HCT116 (cell line): ENCODE measurements at regions not wholly inside any gene's neighbourhood (a gene's known extent, or its start where the extent isn't known, plus 50 kb on each side); places are given as distances from the start of the nearest gene placed in this dataset.

Source experiments
- CEBPB ChIP-seq: IDR thresholded peaks from 2 replicates; pipeline ENCODE4 v1.6.1; 2012; ENCODE audit warnings: low read depth
- POLR2A ChIP-seq: IDR thresholded peaks from 2 replicates; pipeline ENCODE4 v1.7.0; 2011; ENCODE audit warnings: borderline replicate concordance; ENCODE audit not compliant: insufficient read depth, insufficient read length; ENCODE audit errors: extremely low read depth
- SIN3A ChIP-seq: IDR thresholded peaks from 2 replicates; pipeline ENCODE4 v1.6.1; 2012; ENCODE audit warnings: low read depth
- TF ChIP-seq, protein P1 (sequence below), 3 experiments: fragments of 200-600 bp in 1 of 3; sonication (generic) in 1 of 3; IDR thresholded peaks in 2 of 3; conservative IDR thresholded peaks in 1 of 3; 2 replicates each; pipeline ENCODE4 v1.5.1; 2012 to 2017; ENCODE audit warnings: low read depth in 2 of 3, low read length in 2 of 3, antibody characterized with exemption in 1 of 3, borderline replicate concordance in 1 of 3, control low read depth in 1 of 3, mild to moderate bottlenecking in 1 of 3, mixed read lengths in 1 of 3, mixed run types in 1 of 3, moderate library complexity in 1 of 3; ENCODE audit not compliant: insufficient read depth in 1 of 3
- TF ChIP-seq, protein P2 (sequence below): IDR thresholded peaks from 2 replicates; pipeline ENCODE4 v1.6.1; 2012

DNA sequence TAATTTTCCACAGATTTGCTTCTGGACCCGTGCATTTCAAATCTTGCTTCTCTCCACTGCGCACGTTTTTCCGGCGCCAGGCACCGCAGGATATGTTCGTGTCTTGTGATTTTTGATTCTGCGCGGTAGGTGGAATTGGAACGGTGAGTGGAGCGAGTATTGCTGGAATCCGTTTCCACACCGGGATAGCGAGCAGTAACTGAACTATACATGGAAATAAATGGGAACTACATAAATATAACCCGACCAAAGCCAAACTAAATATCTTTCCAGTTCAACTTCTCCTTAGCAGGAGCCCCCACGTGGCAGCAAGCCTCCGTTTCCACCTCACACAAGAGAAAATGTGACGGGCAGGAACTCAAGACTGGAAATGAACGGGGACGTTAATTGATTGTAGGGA is 154.0 kb downstream of the SEC14L1 start:
- no peak for TF ChIP-seq POLR2A
- TF ChIP-seq, protein P1, sequence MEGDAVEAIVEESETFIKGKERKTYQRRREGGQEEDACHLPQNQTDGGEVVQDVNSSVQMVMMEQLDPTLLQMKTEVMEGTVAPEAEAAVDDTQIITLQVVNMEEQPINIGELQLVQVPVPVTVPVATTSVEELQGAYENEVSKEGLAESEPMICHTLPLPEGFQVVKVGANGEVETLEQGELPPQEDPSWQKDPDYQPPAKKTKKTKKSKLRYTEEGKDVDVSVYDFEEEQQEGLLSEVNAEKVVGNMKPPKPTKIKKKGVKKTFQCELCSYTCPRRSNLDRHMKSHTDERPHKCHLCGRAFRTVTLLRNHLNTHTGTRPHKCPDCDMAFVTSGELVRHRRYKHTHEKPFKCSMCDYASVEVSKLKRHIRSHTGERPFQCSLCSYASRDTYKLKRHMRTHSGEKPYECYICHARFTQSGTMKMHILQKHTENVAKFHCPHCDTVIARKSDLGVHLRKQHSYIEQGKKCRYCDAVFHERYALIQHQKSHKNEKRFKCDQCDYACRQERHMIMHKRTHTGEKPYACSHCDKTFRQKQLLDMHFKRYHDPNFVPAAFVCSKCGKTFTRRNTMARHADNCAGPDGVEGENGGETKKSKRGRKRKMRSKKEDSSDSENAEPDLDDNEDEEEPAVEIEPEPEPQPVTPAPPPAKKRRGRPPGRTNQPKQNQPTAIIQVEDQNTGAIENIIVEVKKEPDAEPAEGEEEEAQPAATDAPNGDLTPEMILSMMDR (IDR thresholded peaks at IDR 0.05 in 2 of 3, conservative IDR thresholded peaks at IDR 0.05 in 1 of 3; ENCODE audit: borderline replicate concordance in 1 of 3, insufficient read depth in 1 of 3, low read depth in 2 of 3, low read length in 2 of 3) = no peak
- TF ChIP-seq SIN3A = no peak
- TF ChIP-seq CEBPB = no peak
- TF ChIP-seq, protein P2, sequence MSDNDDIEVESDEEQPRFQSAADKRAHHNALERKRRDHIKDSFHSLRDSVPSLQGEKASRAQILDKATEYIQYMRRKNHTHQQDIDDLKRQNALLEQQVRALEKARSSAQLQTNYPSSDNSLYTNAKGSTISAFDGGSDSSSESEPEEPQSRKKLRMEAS = no peak
